COLO668 (cell line): ENCODE measurements at regions not wholly inside any gene's neighbourhood (a gene's known extent, or its start where the extent isn't known, plus 50 kb on each side); places are given as distances from the start of the nearest gene placed in this dataset.

Source experiments
- DNase-seq: peaks from one replicate; lab custom pipeline; 2025; ENCODE audit not compliant: unreplicated experiment; lab: John Stamatoyannopoulos, UW

GRCh38 chr4:138964716-138965426 lies 50.7 kb upstream of the NOCT start:
- no peak for DNase-seq

DNA sequence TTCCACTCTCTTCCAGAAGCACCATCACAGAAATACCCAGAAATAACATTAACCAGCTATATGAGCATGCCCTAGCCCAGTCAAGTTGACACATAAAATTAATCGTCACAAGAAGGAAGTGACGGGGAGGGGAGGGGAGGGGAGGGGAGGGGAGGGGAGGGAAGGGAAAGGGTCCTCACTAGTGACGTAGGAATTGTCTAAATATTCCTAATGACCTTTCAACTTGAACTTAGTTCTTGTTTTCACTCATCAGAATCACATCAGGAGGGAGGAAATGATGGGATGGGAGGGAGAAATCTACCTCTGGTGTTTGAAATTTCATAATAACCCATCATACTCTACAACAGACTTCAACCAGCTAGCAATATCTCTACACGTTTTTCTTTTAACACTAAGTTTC lies 52.2 kb upstream of the NOCT start:
- no peak for DNase-seq

DNA sequence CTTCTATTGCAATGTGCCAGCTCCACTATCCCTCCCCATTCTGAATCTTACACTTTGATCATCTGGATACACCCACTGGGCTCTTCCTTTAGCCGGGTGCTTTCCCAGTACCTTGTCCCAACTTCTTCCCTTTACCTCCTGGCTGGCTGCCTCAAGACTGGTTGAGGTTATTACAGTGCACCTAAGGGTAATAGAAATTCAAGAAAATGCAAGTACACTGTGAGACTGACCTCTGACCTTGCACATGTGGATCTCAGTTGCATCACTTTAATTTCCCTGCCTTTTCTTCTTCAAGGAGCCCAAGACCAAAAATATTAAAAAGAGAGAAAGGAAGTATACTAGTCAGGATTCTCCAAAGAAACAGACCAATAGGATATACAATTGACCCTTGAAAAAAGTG lies 53.9 kb upstream of the NOCT start:
- DNase-seq = no peak

DNA sequence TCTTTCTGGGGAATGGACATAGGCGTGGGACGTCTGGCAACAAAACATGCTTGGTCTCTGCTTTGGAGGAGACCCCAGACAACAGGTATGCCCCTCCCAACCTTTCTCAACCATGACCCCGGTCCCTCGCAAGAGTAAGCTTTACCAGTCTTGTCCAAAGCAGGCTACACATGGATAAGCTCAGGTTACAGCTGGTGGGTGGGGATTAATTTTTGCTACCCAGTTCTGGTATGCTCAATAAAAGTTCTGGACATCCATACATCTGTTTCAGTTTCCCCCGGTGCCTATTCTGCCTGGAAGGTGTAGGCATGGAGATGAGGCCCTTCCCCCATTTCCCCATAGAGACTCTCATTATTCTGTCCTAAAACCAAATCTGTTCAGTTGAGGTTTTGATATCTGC lies 54.5 kb upstream of the NOCT start:
- no peak for DNase-seq

DNA sequence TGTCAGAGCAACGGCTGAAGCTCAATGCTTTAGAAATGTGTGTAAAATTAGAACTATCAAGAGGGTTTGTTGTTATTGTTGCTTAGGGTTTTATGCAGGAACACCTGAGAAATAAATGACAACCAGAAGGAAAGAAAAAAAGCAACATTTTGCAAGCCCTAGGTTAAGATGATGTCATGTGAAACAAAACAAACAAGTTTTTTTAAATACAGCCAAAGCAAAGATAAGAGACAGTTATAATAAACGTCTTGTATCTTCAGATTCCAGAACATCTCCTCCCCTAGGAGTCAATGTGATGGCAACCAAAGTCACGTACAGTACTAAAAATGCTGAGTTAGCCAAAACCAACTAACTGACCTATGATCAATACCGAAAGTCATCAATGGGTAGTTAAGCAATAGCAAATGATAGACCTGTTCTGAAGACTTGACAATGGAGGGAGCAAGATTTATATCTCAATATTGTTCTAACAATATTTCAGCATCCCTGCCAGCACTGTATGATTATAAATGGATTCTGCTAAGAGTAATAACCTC lies 55.3 kb upstream of the NOCT start:
- DNase-seq = no peak

GRCh38 chr4:138959097-138959815 lies 56.3 kb upstream of the NOCT start:
- DNase-seq = no peak

DNA sequence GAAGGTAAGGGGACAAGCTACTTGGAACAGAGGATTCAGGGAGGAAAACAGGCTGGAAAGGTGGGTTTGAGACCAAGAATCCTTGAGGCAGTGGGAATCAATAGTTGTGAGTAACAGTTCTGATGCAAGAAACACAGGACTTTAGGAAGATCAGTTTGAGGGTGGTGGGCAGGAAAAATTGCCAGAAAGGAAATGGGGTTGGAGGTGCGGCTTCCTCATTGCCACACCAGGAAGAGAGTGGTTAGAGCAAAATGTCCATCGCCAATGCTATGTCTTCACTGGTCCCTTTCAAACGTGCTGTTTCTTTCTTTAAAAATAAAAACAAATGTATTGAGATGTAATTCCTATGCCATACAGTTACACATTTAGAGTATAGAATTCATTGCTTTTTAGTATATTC lies 57.1 kb upstream of the NOCT start:
- no peak for DNase-seq

DNA sequence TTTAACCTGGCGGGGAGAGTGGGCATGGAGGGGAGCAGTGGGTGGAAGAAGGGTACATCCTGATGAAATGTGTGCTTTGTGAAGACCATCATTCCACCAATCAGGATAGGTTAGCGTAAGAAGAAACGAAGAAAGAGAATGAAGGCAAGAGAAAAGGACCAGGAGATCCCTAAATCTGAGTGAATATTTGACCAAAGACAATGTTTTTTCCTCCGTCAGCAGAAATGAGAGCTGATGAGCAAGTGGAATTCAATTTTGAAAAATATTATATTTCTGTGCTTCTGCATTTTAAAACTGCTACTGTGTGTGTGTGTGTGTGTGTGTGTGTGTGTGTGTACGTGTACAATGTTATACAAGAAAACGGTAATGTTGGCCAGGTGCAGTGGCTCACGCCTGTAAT lies 58.3 kb upstream of the NOCT start:
- DNase-seq = no peak

GRCh38 chr4:138954428-138954827 lies 61.2 kb upstream of the NOCT start:
- no peak for DNase-seq

GRCh38 chr4:138953961-138954371 lies 61.6 kb upstream of the NOCT start:
- DNase-seq = no peak

GRCh38 chr4:138952411-138952810 lies 63.2 kb upstream of the NOCT start:
- no peak for DNase-seq

DNA sequence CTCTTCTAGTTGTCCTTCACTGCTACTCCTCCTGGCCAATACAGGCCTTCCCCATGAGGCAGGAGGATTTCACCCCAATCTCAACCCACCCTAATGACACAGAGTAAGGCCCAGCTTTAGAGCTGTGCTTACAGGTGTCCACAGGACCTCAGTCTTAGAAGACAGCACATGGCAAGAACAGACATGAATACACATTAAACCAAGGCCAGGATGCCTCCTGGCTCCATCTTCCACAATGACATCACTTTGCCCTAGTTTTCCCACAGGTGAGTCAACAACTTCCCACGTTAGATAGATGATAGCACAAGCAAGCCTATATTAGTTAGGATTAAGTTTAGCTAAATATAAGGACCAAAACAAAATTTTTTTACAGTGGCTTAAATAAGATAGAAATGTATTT lies 63.8 kb upstream of the NOCT start:
- DNase-seq = no peak

- no peak for DNase-seq
Measured at GRCh38 chr4:138949866-138950265, 65.7 kb upstream of the NOCT start.

- no peak for DNase-seq
Measured at GRCh38 chr4:138948918-138949317, 66.7 kb upstream of the NOCT start.

GRCh38 chr4:138946306-138946705 lies 69.3 kb upstream of the NOCT start:
- no peak for DNase-seq

DNA sequence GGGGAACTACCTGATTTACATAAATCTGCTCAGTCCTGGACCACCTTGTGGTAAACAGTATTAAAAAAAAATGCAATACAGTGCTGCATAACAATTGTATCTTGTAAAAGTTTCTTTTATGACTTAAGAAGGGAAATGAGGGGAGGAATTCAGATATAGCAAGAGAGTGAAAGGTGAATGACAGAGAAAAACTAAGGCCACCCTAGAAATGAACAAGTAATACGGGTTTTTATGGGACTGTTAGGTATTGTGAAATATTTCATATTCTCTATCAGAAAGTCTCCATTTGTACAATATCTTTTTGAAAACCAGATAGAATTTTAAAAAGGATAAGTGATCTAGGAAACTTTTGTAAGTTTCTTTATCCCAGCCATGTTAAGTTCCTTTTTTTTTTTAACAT lies 69.7 kb upstream of the NOCT start:
- DNase-seq = no peak

GRCh38 chr4:138945401-138945800 lies 70.2 kb upstream of the NOCT start:
- no peak for DNase-seq

GRCh38 chr4:138943893-138944292 lies 71.7 kb upstream of the NOCT start:
- no peak for DNase-seq

DNA sequence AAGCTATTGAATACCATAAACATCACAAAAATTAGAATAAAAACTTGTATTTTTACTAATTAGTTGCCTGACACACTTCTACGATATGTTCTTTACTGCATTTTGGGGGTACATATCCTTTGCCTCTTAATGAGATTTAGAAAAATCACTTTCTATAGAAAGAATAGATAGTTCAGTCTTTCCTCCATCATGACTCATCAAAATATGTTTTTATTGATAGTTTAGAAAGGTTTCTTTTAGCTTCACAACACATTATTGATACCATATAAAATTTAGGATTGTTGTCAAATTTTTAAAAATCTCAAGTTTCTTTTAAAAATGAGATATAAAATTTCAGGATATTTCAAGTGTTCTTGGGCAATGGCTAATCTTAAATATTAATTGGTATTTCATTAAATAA lies 74.5 kb upstream of the NOCT start:
- DNase-seq = no peak

GRCh38 chr4:138939960-138940359 lies 75.6 kb upstream of the NOCT start:
- DNase-seq = no peak

- no peak for DNase-seq
Measured at GRCh38 chr4:138938366-138938690, 77.3 kb upstream of the NOCT start.

DNA sequence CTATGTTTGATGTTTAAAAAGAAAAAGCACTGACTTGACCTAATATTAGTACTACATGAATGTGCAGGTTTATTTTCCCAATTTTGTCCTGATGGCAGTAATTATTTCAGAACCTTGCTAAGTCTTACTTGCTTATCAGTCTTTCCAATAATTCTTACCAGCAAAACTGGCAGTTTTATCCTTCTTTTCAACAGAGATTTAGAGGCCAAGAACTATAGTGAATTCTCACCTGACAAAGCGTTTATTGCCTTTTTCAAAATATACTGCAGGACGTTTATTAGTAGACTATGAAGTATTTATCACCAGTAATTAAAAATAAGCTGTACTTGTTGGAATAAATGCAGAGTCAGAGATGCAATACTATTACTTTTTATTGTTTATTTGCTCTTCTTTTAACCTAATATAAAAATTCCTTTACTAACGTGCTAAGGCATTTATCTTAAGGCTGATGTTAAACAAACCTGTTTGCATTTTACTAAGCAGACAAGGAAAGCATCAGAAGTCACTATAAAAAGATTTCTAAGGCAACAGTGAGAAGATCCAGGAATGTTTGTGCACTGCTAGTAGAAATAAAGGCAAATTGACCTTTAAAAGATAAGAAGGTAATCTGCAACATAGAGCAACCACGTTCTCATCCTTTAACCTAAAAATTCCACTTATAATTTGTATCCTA lies 80.3 kb upstream of the NOCT start:
- DNase-seq = no peak
